HepG2 (cell line): ENCODE measurements at regions not wholly inside any gene's neighbourhood (a gene's known extent, or its start where the extent isn't known, plus 50 kb on each side); places are given as distances from the start of the nearest gene placed in this dataset.
"Not testable (repeated sequence)": the region's sequence is repeated elsewhere in the genome, so short reads cannot be mapped to it uniquely, and the experiment has no call there.

Source experiments
- ATAC-seq: fragments of 200-7000 bp; cut with Tn5 transposase; 3 replicates; pipeline ENCODE4 v1.9.1; 2020; ENCODE audit warnings: mild to moderate bottlenecking, moderate library complexity
- BruUV-seq: library from RNA; stranded (reverse); fragments of 400-500 nt; replicated peaks from 2 replicates; lab custom pipeline; 2021; lab: Mats Ljungman, UMichigan
- CTCF ChIA-PET: fragments of 300-600 bp; formaldehyde crosslinking; extraction: SDS; loops from one replicate; lab custom pipeline; 2021; ENCODE audit warnings: low total read pairs, inconsistent platforms, low intra/inter-chr PET ratio; lab: Yijun Ruan, JAX
- POLR2A ChIA-PET: fragments of 350-600 bp; sonication (Branson Sonifier 250); formaldehyde crosslinking; loops from one replicate; lab custom pipeline; 2020; ENCODE audit warnings: antibody characterized with exemption, inconsistent platforms; lab: Yijun Ruan, JAX
- DNase-seq: peaks from one replicate; pipeline ENCODE4 v3.0.0-alpha.2; 2015; ENCODE audit warnings: low spot score
- FAIRE-seq: peaks from 3 replicates; lab custom pipeline; 2011; peaks lifted over from hg19 to GRCh38; lab: Jason Lieb, UNC
- H2AFZ ChIP-seq: one replicate; pipeline ENCODE4 v1.6.1; 2011; ENCODE audit warnings: low read length, inconsistent platforms
- H3K27ac ChIP-seq: fragments of 300-600 bp; 3 replicates; pipeline ENCODE4 v1.8.0; 2011; ENCODE audit warnings: mixed run types, mild to moderate bottlenecking, mixed read lengths, low read length, inconsistent platforms; ENCODE audit not compliant: insufficient read depth; ENCODE audit errors: extremely low read length
- H3K27me3 ChIP-seq, 2 experiments: fragments of 200-600 bp in 1 of 2; 2 replicates in 1 of 2; 3 replicates in 1 of 2; pipeline versions ENCODE4 v1.6.0 to v1.8.0; 2011; ENCODE audit warnings: low read length in 2 of 2, mild to moderate bottlenecking in 2 of 2, moderate library complexity in 2 of 2, inconsistent platforms in 1 of 2; ENCODE audit not compliant: insufficient read depth in 2 of 2, control insufficient read depth in 1 of 2
- H3K36me3 ChIP-seq, 2 experiments: fragments of 200-600 bp in 1 of 2; replicated peaks in 1 of 2; 2 replicates in 1 of 2; 3 replicates in 1 of 2; pipeline versions ENCODE4 v1.5.1 to v1.8.0; 2011; ENCODE audit warnings: low read length in 2 of 2, inconsistent platforms in 1 of 2; ENCODE audit not compliant: insufficient read depth in 2 of 2, control insufficient read depth in 1 of 2
- H3K4me1 ChIP-seq: 2 replicates; pipeline ENCODE4 v1.5.1; 2012; ENCODE audit warnings: low read length, inconsistent platforms; ENCODE audit not compliant: insufficient read depth
- H3K4me2 ChIP-seq: 2 replicates; pipeline ENCODE4 v1.6.0; 2011; ENCODE audit warnings: low read depth, low read length, inconsistent platforms
- H3K4me3 ChIP-seq, 3 experiments: fragments of 200-600 bp in 1 of 3; sonication (generic), shearing (Covaris generic) in 1 of 3; replicated peaks in 1 of 3; 2 replicates each; pipeline ENCODE4 v1.5.1; 2011 to 2016; ENCODE audit warnings: low read length in 3 of 3, inconsistent platforms in 2 of 3, low read depth in 2 of 3, mild to moderate bottlenecking in 2 of 3, control low read depth in 1 of 3, mixed read lengths in 1 of 3; ENCODE audit not compliant: insufficient read depth in 1 of 3
- H3K79me2 ChIP-seq: one replicate; pipeline ENCODE4 v1.6.1; 2011; ENCODE audit warnings: low read length, inconsistent platforms; ENCODE audit not compliant: insufficient read depth
- H3K9ac ChIP-seq: 2 replicates; pipeline ENCODE4 v1.6.0; 2011; ENCODE audit warnings: mild to moderate bottlenecking, low read depth, low read length, inconsistent platforms; ENCODE audit not compliant: insufficient read depth
- H3K9me3 ChIP-seq: 2 replicates; pipeline ENCODE4 v1.5.1; 2012; ENCODE audit warnings: mild to moderate bottlenecking, low read length
- H4K20me1 ChIP-seq: 2 replicates; pipeline ENCODE4 v1.6.0; 2011; ENCODE audit warnings: inconsistent platforms, mild to moderate bottlenecking, low read length, moderate library complexity; ENCODE audit not compliant: insufficient read depth
- WGBS: methylation state at CpG from one replicate; pipeline ENCODE4 v1.1.6; 2017; ENCODE audit warnings: low lambda C conversion rate; 5-methylcytosine and 5-hydroxymethylcytosine counted together
- in situ Hi-C: cut with HindIII; loops from 2 replicates; pipeline ENCODE4 v1.10.0; 2017; ENCODE audit warnings: low pct_unique_long_range_greater_than_20kb; ENCODE audit not compliant: extremely low pct_ligation_motif_present
- intact Hi-C: fragments of 100-400 bp; cut with micrococcal nuclease; formaldehyde crosslinking; loops from one replicate; pipeline ENCODE4 v1.10.0; 2022; ENCODE audit not compliant: unreplicated experiment

- no CpG with 5 or more reads among the region's 8 CpGs for WGBS
- H2AFZ ChIP-seq, in situ Hi-C loops, H3K36me3 ChIP-seq, H3K9ac ChIP-seq, BruUV-seq, H3K4me1 ChIP-seq, CTCF ChIA-PET, H3K27me3 ChIP-seq, POLR2A ChIA-PET, H3K4me3 ChIP-seq, ATAC-seq, intact Hi-C loops, H3K9me3 ChIP-seq, H4K20me1 ChIP-seq, FAIRE-seq, DNase-seq, H3K79me2 ChIP-seq, H3K27ac ChIP-seq, H3K4me2 ChIP-seq: not testable (repeated sequence)
These were observed 393.8 kb upstream of the ZNF722 start for GRCh38 chr7:63604853-63605252.

GRCh38 chr7:63617595-63617994 lies 381.1 kb upstream of the ZNF722 start:
- in situ Hi-C loops, H2AFZ ChIP-seq, H3K4me3 ChIP-seq, H3K9ac ChIP-seq, H3K79me2 ChIP-seq, H4K20me1 ChIP-seq, H3K27ac ChIP-seq, FAIRE-seq, H3K4me1 ChIP-seq, H3K9me3 ChIP-seq, POLR2A ChIA-PET, H3K27me3 ChIP-seq, DNase-seq, BruUV-seq, intact Hi-C loops, H3K4me2 ChIP-seq, CTCF ChIA-PET, ATAC-seq, H3K36me3 ChIP-seq: not testable (repeated sequence)
- 67% methylated on average over 3 of the region's 13 CpGs for WGBS

- peak; percentile 38; the same call in 2 of the 3 replicates for ATAC-seq
- FAIRE-seq, H3K27ac ChIP-seq, H3K9ac ChIP-seq, intact Hi-C loops, H3K4me3 ChIP-seq, H2AFZ ChIP-seq, DNase-seq, H3K27me3 ChIP-seq, H3K9me3 ChIP-seq, CTCF ChIA-PET, H3K4me2 ChIP-seq, POLR2A ChIA-PET, H3K79me2 ChIP-seq, in situ Hi-C loops, BruUV-seq, H3K36me3 ChIP-seq, H4K20me1 ChIP-seq, H3K4me1 ChIP-seq: not testable (repeated sequence)
- WGBS, result 38% methylated on average over 7 of the region's 14 CpGs
These were observed 378.4 kb upstream of the ZNF722 start for GRCh38 chr7:63620169-63620735.

GRCh38 chr7:63627590-63628485 lies 370.8 kb upstream of the ZNF722 start:
- H3K9ac ChIP-seq, CTCF ChIA-PET, H3K27me3 ChIP-seq, H3K9me3 ChIP-seq, H4K20me1 ChIP-seq, H3K4me2 ChIP-seq, intact Hi-C loops, in situ Hi-C loops, POLR2A ChIA-PET, H3K27ac ChIP-seq, BruUV-seq, FAIRE-seq, ATAC-seq, H3K79me2 ChIP-seq, H2AFZ ChIP-seq, DNase-seq, H3K36me3 ChIP-seq, H3K4me1 ChIP-seq, H3K4me3 ChIP-seq: not testable (repeated sequence)
- WGBS, result 83% methylated on average over 30 of the region's 105 CpGs
